AG10803 (cell line): ENCODE measurements at regions not wholly inside any gene's neighbourhood (a gene's known extent, or its start where the extent isn't known, plus 50 kb on each side); places are given as distances from the start of the nearest gene placed in this dataset.

ENCODE experiments used
- DNase-seq: peaks from one replicate; pipeline ENCODE4 v3.0.0; 2010; ENCODE audit warnings: low read depth
- H3K4me3 ChIP-seq: 2 replicates; pipeline ENCODE4 v1.5.1; 2011; ENCODE audit warnings: mild to moderate bottlenecking, low read length, control low read depth
- CTCF ChIP-seq: conservative IDR thresholded peaks from 2 replicates; pipeline ENCODE4 v1.5.1; 2011; ENCODE audit warnings: mild to moderate bottlenecking, low read length, control low read depth, inconsistent platforms

DNA sequence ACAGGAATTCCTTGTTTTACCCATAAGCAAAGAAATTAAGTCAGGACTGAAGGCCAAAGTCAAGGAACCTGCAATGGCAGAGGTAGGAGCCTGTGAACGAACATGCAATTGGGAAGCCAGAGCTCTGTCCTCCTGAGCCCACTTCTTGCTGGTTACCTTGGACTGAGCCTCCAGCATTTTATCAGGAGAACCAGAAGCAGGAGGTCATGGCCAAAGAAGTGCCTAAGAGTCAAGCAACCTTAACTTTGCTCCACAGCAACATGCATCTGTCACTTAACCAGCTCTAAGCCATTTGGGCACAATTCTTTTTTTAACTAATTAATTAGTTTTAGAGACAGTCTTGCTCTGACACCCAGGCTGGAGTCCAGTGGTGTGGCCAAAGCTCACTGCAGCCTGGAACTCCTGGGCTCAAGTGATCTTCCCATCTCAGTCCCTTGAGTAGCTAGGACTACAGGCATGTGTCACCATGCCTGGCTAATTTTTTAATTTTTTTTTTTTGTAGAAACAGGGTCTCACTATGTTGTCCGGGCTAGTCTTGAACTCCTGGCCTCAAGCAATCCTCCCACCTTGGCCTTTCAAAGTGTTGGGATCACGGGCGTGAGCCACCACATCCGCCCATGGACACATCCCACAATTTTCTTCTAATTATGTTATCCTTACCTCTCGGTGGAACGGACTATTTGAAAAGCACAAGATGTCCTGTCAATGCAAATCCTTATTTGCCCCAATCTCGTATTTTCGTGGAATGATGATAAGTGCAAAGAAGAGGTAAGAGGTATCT is 334.2 kb downstream of the CD83 start:
- TF ChIP-seq CTCF, result no peak
- no peak overlapping the region for H3K4me3 ChIP-seq
- no peak for DNase-seq

DNA sequence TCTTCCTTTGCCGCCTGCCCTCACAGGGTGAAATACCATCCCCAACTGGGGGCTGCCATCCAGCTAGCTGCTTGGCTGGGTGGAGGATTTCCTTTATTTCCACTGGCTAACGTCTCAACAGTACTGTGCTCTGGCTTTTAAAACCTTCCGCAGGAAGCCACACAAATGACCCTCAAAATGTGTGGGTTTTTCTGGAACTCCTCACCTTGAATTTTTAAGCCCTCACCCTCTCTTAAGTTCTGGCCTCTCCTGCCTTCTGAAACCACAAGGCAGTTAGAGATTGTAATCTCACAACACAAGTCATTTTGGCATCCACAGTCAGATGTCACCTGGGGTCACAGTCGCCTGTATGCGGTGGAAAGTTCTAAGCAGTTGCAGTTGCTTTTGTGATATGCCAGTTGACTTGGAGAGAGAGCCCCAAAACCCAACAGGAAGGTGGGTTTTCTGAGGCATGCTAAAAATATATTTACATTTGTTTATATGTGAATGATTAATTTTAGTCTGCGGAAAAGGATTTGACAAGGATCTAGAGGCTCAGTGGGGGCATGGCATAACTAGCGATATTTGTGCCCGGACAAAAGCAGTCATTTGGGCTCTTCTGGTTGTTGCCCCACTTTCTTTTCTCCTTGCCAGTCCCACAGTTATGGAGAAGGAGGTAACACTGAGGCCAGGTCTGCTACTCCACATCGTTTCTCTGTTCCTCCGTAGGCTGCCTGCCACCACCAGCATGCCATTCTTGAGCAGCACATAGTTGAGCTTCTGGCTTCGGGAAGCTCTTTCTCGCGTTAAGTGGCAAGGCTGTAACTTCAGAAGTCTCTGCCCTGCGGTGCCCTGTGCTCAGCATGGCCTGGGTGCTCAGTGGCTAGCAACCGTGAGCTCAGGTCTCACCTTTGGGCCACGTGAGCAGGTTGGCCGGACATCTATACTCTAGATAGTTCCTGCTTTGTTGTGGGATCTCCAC is 335.3 kb downstream of the CD83 start:
- H3K4me3 ChIP-seq, result no peak overlapping the region
- no peak for DNase-seq
- TF ChIP-seq CTCF, result no peak

DNA sequence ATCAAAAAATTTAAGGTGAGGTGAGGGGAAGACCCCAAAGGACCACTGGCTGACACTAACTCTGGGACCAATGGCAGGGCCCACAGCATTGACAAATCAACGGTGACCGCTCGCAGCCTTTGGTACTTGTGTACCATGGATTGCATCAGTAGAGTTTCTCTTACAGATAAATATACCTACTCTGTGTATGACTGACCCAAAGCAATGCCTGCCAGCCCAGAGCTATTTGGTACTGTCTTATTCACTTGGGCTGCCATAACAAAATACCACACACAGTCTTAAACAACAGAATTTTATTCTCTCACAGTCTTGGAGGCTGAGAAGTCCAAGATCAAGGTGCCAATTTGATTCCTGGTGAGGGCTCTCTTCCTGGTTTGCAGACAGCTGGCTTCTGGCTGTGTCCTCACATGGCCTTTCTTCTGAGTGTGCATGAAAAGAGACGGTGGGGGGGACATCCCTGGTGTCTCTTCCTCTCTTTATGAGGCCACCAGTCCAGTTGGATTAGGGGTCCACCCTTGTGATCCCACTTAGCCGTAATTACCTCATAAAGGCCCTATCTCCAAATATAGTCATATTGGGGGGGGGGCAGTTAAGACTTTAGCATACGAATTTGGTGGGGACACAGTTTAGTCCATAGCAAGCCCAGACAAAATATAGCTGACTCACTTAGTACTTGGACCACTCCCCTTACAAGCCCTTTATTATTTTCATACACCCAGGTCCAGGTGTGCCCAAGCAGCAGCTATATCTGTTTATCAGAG is 336.3 kb downstream of the CD83 start:
- no peak for DNase-seq
- no peak overlapping the region for H3K4me3 ChIP-seq
- no peak for TF ChIP-seq CTCF

DNA sequence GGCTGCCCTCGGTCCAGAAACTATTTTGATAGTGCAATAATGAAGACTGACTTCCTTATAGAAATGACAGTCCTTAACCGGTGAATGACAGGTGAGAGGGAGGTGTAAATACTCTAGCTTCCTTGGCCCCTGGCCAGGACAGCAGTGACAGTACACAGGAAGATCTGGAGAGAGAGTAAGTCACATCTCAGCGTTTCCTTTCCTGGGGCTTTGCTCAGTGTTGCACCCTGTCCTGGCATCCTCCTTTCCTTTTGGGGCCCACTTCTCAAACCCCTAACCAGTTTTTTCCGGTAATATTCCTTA is 336.9 kb downstream of the CD83 start:
- no peak overlapping the region for H3K4me3 ChIP-seq
- DNase-seq, result no peak
- TF ChIP-seq CTCF, result no peak

DNA sequence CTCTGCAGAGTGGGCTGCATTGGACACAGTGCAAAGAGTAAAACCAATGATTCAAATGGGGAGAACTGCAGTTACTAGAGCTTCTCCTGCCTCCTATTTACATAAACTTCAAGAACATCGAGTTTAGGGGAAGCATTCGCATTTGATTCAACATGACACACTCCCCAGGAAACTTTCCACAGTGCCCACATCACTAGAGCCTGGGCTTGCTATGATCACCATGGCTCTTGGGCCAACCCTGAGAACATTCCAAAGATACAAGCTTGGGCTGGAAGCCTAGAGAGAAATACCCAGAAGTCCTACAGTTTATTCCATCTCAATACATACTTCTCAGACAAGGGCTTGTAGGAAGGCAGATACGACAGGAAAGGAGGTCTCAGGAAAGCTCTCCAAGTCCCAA is 337.9 kb downstream of the CD83 start:
- H3K4me3 ChIP-seq, result no peak overlapping the region
- DNase-seq, result peak; percentile 29
- no peak for TF ChIP-seq CTCF

DNA sequence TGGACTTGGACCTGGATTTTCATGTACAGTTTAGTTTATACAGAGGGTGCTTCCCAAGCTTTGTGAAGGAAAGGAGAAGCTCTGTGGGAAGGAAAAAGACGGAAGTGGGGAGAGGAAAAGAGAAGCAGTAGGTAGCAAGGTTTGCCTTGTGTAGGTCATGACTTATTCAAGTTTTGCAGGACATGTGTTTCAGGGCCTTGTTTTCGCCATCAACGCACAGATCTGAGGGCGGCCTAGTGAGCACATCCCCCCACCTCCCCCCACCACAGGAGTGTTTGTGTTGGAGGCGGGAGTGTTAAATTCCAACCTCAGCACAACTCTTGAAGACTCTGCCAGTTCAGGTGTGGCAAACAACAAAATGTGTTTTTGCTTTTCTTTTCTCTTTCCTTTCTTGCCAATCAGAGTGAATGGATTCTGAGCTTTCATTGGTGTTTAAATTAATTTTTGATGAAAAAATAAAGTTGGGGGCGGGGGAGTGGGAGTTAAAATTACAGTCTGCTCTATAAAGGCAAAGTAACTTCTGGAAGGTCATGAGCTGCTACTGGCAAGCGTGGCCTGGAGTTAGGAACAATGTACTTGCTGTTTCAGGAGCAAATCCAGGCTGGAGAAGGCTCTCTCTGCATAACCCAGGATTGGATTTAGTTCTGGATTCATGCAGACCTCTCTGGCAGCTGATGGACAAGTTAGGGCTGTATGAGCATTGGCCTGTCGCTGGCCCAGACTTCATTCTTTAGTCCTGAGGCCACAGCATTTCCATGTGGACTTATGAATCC is 338.5 kb downstream of the CD83 start:
- no peak for DNase-seq
- no peak overlapping the region for H3K4me3 ChIP-seq
- TF ChIP-seq CTCF, result no peak
